Esophagus muscularis mucosa (tissue), 4 donors: ENCODE measurements at regions not wholly inside any gene's neighbourhood (a gene's known extent, or its start where the extent isn't known, plus 50 kb on each side); places are given as distances from the start of the nearest gene placed in this dataset.

Source experiments
- DNase-seq: peaks from one replicate; pipeline ENCODE4 v3.0.0-alpha.2; 2017; ENCODE audit errors: extremely low spot score
- H3K27ac ChIP-seq, 4 donors: fragments of 200-600 bp; sonication (generic); replicated peaks in 1 of 4; 1 replicate in 3 of 4; 2 replicates in 1 of 4; pipeline ENCODE4 v1.5.1; 2016 to 2019; ENCODE audit warnings: mild to moderate bottlenecking in 1 of 4
- H3K27me3 ChIP-seq, 4 donors: fragments of 200-600 bp; sonication (generic); one replicate each; pipeline versions ENCODE4 v1.5.1 to v1.6.0; 2016 to 2019
- H3K36me3 ChIP-seq, 4 donors: fragments of 200-600 bp; sonication (generic); one replicate each; pipeline ENCODE4 v1.5.1; 2016 to 2019
- H3K4me1 ChIP-seq, 4 donors: fragments of 200-600 bp; sonication (generic); one replicate each; pipeline ENCODE4 v1.5.1; 2016 to 2019
- H3K4me3 ChIP-seq, 4 donors: fragments of 200-600 bp; sonication (generic); 1 replicate in 2 of 4; 2 replicates in 2 of 4; pipeline ENCODE4 v1.5.1; 2016 to 2019; ENCODE audit warnings: mild to moderate bottlenecking in 4 of 4, moderate library complexity in 1 of 4
- H3K9me3 ChIP-seq, 4 donors: fragments of 200-600 bp; sonication (generic); 1 replicate in 3 of 4; 2 replicates in 1 of 4; pipeline ENCODE4 v1.5.1; 2016 to 2019
- CTCF ChIP-seq, 3 experiments: fragments of 200-600 bp in 2 of 3; fragments of 450-650 bp in 1 of 3; sonication (generic) in 2 of 3; IDR thresholded peaks; one replicate each; pipeline ENCODE4 v1.5.1; 2017 to 2019; ENCODE audit warnings: antibody characterized with exemption in 3 of 3, mild to moderate bottlenecking in 2 of 3, moderate library complexity in 1 of 3
- EP300 ChIP-seq: sonication (generic); formaldehyde crosslinking; IDR thresholded peaks from one replicate; pipeline ENCODE4 v1.6.1; 2017; ENCODE audit warnings: antibody characterized with exemption
- POLR2A ChIP-seq: fragments of 450-650 bp; IDR thresholded peaks from one replicate; pipeline ENCODE4 v1.6.1; 2017; ENCODE audit warnings: antibody characterized with exemption, moderate library complexity, mild to moderate bottlenecking, low read depth
- POLR2AphosphoS5 ChIP-seq, 2 donors: sonication (generic); formaldehyde crosslinking; IDR thresholded peaks; one replicate each; pipeline ENCODE4 v1.6.1; 2017; ENCODE audit warnings: antibody characterized with exemption in 2 of 2
- WGBS: methylation state at CpG from one replicate; pipeline ENCODE4 v1.1.5; 2018; 5-methylcytosine and 5-hydroxymethylcytosine counted together
- intact Hi-C: fragments of 100-400 bp; cut with DNase I; formaldehyde crosslinking; loops from one replicate; pipeline ENCODE4 v1.15.1; 2023

- WGBS, result 86% methylated on average over 6 of the region's 6 CpGs
- intact Hi-C loops, result no loop called here
- TF ChIP-seq POLR2AphosphoS5 (IDR thresholded peaks at IDR 0.05), result no peak
- TF ChIP-seq CTCF (IDR thresholded peaks at IDR 0.05), result no peak
- TF ChIP-seq EP300, result no peak
- no peak for TF ChIP-seq POLR2A
- Histone ChIP-seq H3K4me3 (no peak overlapping the region), H3K4me1 (no peaks in the 10 kb centered on the region), H3K36me3 (no peaks in the 10 kb centered on the region), H3K27me3 (no peaks in the 10 kb centered on the region), H3K9me3 (peaks cover 0 to 13% (median 3%) of the 10 kb centered on the region in 4 donors), H3K27ac (no peak overlapping the region)
- no peak for DNase-seq
Measured at GRCh38 chr2:149871091-149871885, 283.7 kb upstream of the MMADHC start.

- Histone ChIP-seq H3K27me3 (no peaks in the 10 kb centered on the region), H3K9me3 (no peaks in the 10 kb centered on the region), H3K4me3 (no peak overlapping the region), H3K36me3 (no peaks in the 10 kb centered on the region), H3K27ac (no peak overlapping the region), H3K4me1 (peaks cover 0 to 11% (median 3%) of the 10 kb centered on the region in 4 donors)
- 88% methylated on average over 2 of the region's 2 CpGs for WGBS
- no peak for DNase-seq
- no peak for TF ChIP-seq POLR2A
- no peak for TF ChIP-seq CTCF (IDR thresholded peaks at IDR 0.05)
- intact Hi-C loops, result no loop called here
Measured at GRCh38 chr2:149863227-149863626, 275.7 kb upstream of the MMADHC start.

GRCh38 chr2:149861034-149861433 is 273.5 kb upstream of the MMADHC start:
- no peaks in the 10 kb centered on the region for H3K9me3 ChIP-seq
- no peak overlapping the region for H3K4me3 ChIP-seq
- intact Hi-C loops, result no loop called here
- H3K27ac ChIP-seq, result no peak overlapping the region
- no peaks in the 10 kb centered on the region for H3K36me3 ChIP-seq
- H3K27me3 ChIP-seq, result no peaks in the 10 kb centered on the region
- WGBS, result 86% methylated on average over 2 of the region's 2 CpGs
- TF ChIP-seq POLR2AphosphoS5 (IDR thresholded peaks at IDR 0.05) (no peak), EP300 (no peak), POLR2A (no peak), CTCF (IDR thresholded peaks at IDR 0.05) (no peak)
- no peak for DNase-seq
- H3K4me1 ChIP-seq, result peaks cover 0 to 18% (median 5%) of the 10 kb centered on the region in 4 donors

GRCh38 chr2:149860276-149860921 is 272.8 kb upstream of the MMADHC start:
- Histone ChIP-seq H3K27ac (no peak overlapping the region), H3K4me3 (no peak overlapping the region), H3K9me3 (no peaks in the 10 kb centered on the region), H3K4me1 (peaks cover 0 to 18% (median 5%) of the 10 kb centered on the region in 4 donors), H3K36me3 (no peaks in the 10 kb centered on the region), H3K27me3 (no peaks in the 10 kb centered on the region)
- TF ChIP-seq POLR2AphosphoS5 (IDR thresholded peaks at IDR 0.05) (peak in 1 of 2 donors; percentile 3), EP300 (no peak)
- 78% methylated on average over 3 of the region's 3 CpGs for WGBS
- no peak for DNase-seq
- intact Hi-C loops, result no loop called here

GRCh38 chr2:149858901-149859634 is 271.5 kb upstream of the MMADHC start:
- WGBS, result 50% methylated on average over 6 of the region's 6 CpGs
- DNase-seq, result no peak
- Histone ChIP-seq H3K9me3 (no peaks in the 10 kb centered on the region), H3K4me3 (no peak overlapping the region), H3K27ac (peak overlapping the region in 1 of 4 donors; percentile 20), H3K36me3 (no peaks in the 10 kb centered on the region), H3K27me3 (no peaks in the 10 kb centered on the region), H3K4me1 (peaks cover 0 to 18% (median 5%) of the 10 kb centered on the region in 4 donors)
- intact Hi-C loops, result no loop called here
- no peak for TF ChIP-seq EP300
- TF ChIP-seq CTCF (IDR thresholded peaks at IDR 0.05), result no peak
- no peak for TF ChIP-seq POLR2AphosphoS5 (IDR thresholded peaks at IDR 0.05)
- TF ChIP-seq POLR2A, result no peak
